Naive thymus-derived CD4-positive, alpha-beta T cell (primary cell): ENCODE measurements at regions not wholly inside any gene's neighbourhood (a gene's known extent, or its start where the extent isn't known, plus 50 kb on each side); places are given as distances from the start of the nearest gene placed in this dataset.

ENCODE experiments used
- ATAC-seq: fragments of 150-1000 bp; cut with Tn5 transposase; 2 replicates; pipeline ENCODE4 v1.10.0; 2021; ENCODE audit warnings: mild to moderate bottlenecking, moderate library complexity
- CTCF ChIA-PET: fragments of 350-600 bp; sonication (Branson Sonifier 250); formaldehyde crosslinking; loops from one replicate; lab custom pipeline; 2021; ENCODE audit warnings: antibody characterized with exemption; lab: Charles Lee
- POLR2A ChIA-PET: fragments of 350-600 bp; sonication (Branson Sonifier 250); formaldehyde crosslinking; loops from one replicate; lab custom pipeline; 2021; ENCODE audit warnings: antibody characterized with exemption, inconsistent platforms; lab: Charles Lee
- DNase-seq, 9 donors: peaks; one replicate each; pipeline versions ENCODE4 v3.0.0 to v3.0.0-alpha.2; 2020 to 2022; ENCODE audit warnings: mixed read lengths in 1 of 9
- H3K27ac ChIP-seq: one replicate; pipeline ENCODE4 v1.7.0; 2013; ENCODE audit warnings: mild to moderate bottlenecking, low read depth, low read length, moderate library complexity
- H3K27me3 ChIP-seq, 2 donors: one replicate each; pipeline ENCODE4 v1.7.0; 2013; ENCODE audit warnings: low read length in 2 of 2, mild to moderate bottlenecking in 2 of 2, moderate library complexity in 2 of 2; ENCODE audit not compliant: control insufficient read depth in 2 of 2, insufficient read depth in 2 of 2
- H3K36me3 ChIP-seq, 3 experiments: 1 replicate in 2 of 3; 2 replicates in 1 of 3; pipeline ENCODE4 v1.7.0; 2013; ENCODE audit warnings: low read length in 3 of 3, mild to moderate bottlenecking in 3 of 3, moderate library complexity in 1 of 3; ENCODE audit not compliant: insufficient read depth in 3 of 3, control insufficient read depth in 2 of 3
- H3K4me1 ChIP-seq, 2 donors: one replicate each; pipeline ENCODE4 v1.7.0; 2013; ENCODE audit warnings: low read length in 2 of 2, mild to moderate bottlenecking in 2 of 2, moderate library complexity in 1 of 2; ENCODE audit not compliant: control insufficient read depth in 2 of 2, insufficient read depth in 2 of 2
- H3K4me3 ChIP-seq: 2 replicates; pipeline ENCODE4 v1.7.0; 2013; ENCODE audit warnings: mild to moderate bottlenecking, low read length
- H3K9me3 ChIP-seq, 3 experiments: 1 replicate in 2 of 3; 2 replicates in 1 of 3; pipeline ENCODE4 v1.7.0; 2013; ENCODE audit warnings: low read length in 3 of 3; ENCODE audit not compliant: control insufficient read depth in 2 of 3
- H3K27ac Mint-ChIP-seq, 9 donors: one replicate each; pipeline ENCODE4 v1.8.0; 2020 to 2022; ENCODE audit warnings: mixed read lengths in 9 of 9, mild to moderate bottlenecking in 8 of 9, moderate library complexity in 5 of 9, inconsistent platforms in 2 of 9
- H3K27me3 Mint-ChIP-seq, 5 donors: one replicate each; pipeline ENCODE4 v1.8.0; 2021 to 2022; ENCODE audit warnings: mixed read lengths in 5 of 5, mild to moderate bottlenecking in 1 of 5
- H3K36me3 Mint-ChIP-seq, 5 donors: one replicate each; pipeline ENCODE4 v1.8.0; 2020 to 2022; ENCODE audit warnings: mixed read lengths in 5 of 5, mild to moderate bottlenecking in 3 of 5, inconsistent platforms in 1 of 5
- H3K4me1 Mint-ChIP-seq, 7 donors: one replicate each; pipeline ENCODE4 v1.8.0; 2020 to 2022; ENCODE audit warnings: mixed read lengths in 7 of 7, mild to moderate bottlenecking in 3 of 7, inconsistent platforms in 1 of 7
- H3K4me3 Mint-ChIP-seq, 10 donors: one replicate each; pipeline ENCODE4 v1.8.0; 2020 to 2022; ENCODE audit warnings: mild to moderate bottlenecking in 10 of 10, mixed read lengths in 10 of 10, moderate library complexity in 6 of 10, inconsistent platforms in 2 of 10
- H3K9me3 Mint-ChIP-seq, 11 donors: one replicate each; pipeline ENCODE4 v1.8.0; 2020 to 2022; ENCODE audit warnings: mixed read lengths in 11 of 11, mild to moderate bottlenecking in 4 of 11, inconsistent platforms in 1 of 11, moderate library complexity in 1 of 11
- intact Hi-C, 2 donors: fragments of 100-400 bp; cut with micrococcal nuclease; formaldehyde crosslinking; loops; one replicate each; pipeline ENCODE4 v1.15.1; 2023

- ChIA-PET CTCF (no interaction called here), POLR2A (no interaction called here)
- Histone ChIP-seq H3K4me1 (no peaks in the 10 kb centered on the region), H3K27ac (no peak overlapping the region), H3K27me3 (no peaks in the 10 kb centered on the region), H3K36me3 (no peaks in the 10 kb centered on the region), H3K9me3 (no peaks in the 10 kb centered on the region), H3K4me3 (no peak overlapping the region)
- DNase-seq (no peak), ATAC-seq (no peak)
- Mint-ChIP-seq H3K4me1 (no peaks in the 10 kb centered on the region), H3K27ac (no peak overlapping the region), H3K36me3 (no peaks in the 10 kb centered on the region), H3K9me3 (peaks cover 0 to 4% (median 0%) of the 10 kb centered on the region in 11 donors), H3K27me3 (peaks cover 0 to 7% (median 1%) of the 10 kb centered on the region in 5 donors), H3K4me3 (no peak overlapping the region)
- intact Hi-C loops = no loop called here
These were observed 83.5 kb upstream of the GRPR start for GRCh38 chrX:16039834-16040233.

DNA sequence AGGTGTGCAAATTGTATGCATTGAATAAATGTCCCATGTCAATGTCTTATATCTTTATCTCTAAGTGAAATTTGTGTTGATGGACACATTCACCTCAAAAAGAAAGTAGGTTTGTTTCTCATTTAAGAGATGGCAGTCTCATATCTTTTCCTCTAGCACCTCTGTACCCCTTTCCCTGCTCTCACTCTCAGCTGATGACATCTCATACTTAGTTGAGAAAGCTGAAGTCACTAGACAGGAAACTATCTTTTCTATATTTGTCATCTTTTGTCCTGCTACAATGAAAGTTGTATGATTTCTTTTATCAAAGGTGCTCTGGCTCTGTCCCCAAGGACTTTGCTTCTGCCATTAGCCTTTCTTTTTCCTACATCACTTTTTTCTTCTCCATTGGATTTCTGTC is 84.0 kb upstream of the GRPR start:
- H3K4me1 ChIP-seq = no peaks in the 10 kb centered on the region
- intact Hi-C loops = no loop called here
- H3K36me3 ChIP-seq = no peaks in the 10 kb centered on the region
- DNase-seq (no peak), ATAC-seq (no peak)
- H3K4me1 Mint-ChIP-seq = no peaks in the 10 kb centered on the region
- H3K9me3 ChIP-seq = no peaks in the 10 kb centered on the region
- no peak overlapping the region for H3K4me3 ChIP-seq
- peaks cover 0 to 4% (median 0%) of the 10 kb centered on the region in 11 donors for H3K9me3 Mint-ChIP-seq
- no peak overlapping the region for H3K4me3 Mint-ChIP-seq
- H3K27me3 ChIP-seq = no peaks in the 10 kb centered on the region
- no peak overlapping the region for H3K27ac ChIP-seq
- no peaks in the 10 kb centered on the region for H3K36me3 Mint-ChIP-seq
- CTCF ChIA-PET = no interaction called here
- peaks cover 0 to 7% (median 4%) of the 10 kb centered on the region in 5 donors for H3K27me3 Mint-ChIP-seq
- POLR2A ChIA-PET = no interaction called here
- no peak overlapping the region for H3K27ac Mint-ChIP-seq

- DNase-seq = no peak
- ChIA-PET CTCF (no interaction called here), POLR2A (no interaction called here)
- no peaks in the 10 kb centered on the region for H3K27me3 ChIP-seq
- Mint-ChIP-seq H3K36me3 (no peaks in the 10 kb centered on the region), H3K4me1 (peaks cover 0 to 4% (median 0%) of the 10 kb centered on the region in 7 donors), H3K4me3 (no peak overlapping the region), H3K27ac (no peak overlapping the region), H3K27me3 (peaks cover 0 to 10% (median 7%) of the 10 kb centered on the region in 5 donors), H3K9me3 (peaks cover 0 to 4% (median 0%) of the 10 kb centered on the region in 11 donors)
- no peak overlapping the region for H3K4me3 ChIP-seq
- intact Hi-C loops = no loop called here
- H3K27ac ChIP-seq = no peak overlapping the region
- H3K9me3 ChIP-seq = no peaks in the 10 kb centered on the region
- H3K36me3 ChIP-seq = no peaks in the 10 kb centered on the region
- ATAC-seq = no peak
- H3K4me1 ChIP-seq = no peaks in the 10 kb centered on the region
These were observed 90.0 kb upstream of the GRPR start for GRCh38 chrX:16033331-16033730.

GRCh38 chrX:16028576-16028975 is 94.8 kb upstream of the GRPR start:
- H3K9me3 ChIP-seq = no peaks in the 10 kb centered on the region
- ChIA-PET CTCF (no interaction called here), POLR2A (no interaction called here)
- H3K27me3 Mint-ChIP-seq = peaks cover 0 to 10% (median 0%) of the 10 kb centered on the region in 5 donors
- ATAC-seq (no peak), DNase-seq (no peak)
- H3K4me3 ChIP-seq = no peak overlapping the region
- no peaks in the 10 kb centered on the region for H3K9me3 Mint-ChIP-seq
- no peak overlapping the region for H3K27ac Mint-ChIP-seq
- H3K36me3 ChIP-seq = no peaks in the 10 kb centered on the region
- no peak overlapping the region for H3K27ac ChIP-seq
- H3K36me3 Mint-ChIP-seq = no peaks in the 10 kb centered on the region
- no peak overlapping the region for H3K4me3 Mint-ChIP-seq
- no peaks in the 10 kb centered on the region for H3K27me3 ChIP-seq
- intact Hi-C loops = no loop called here
- no peaks in the 10 kb centered on the region for H3K4me1 ChIP-seq
- H3K4me1 Mint-ChIP-seq = peaks cover 0 to 4% (median 0%) of the 10 kb centered on the region in 7 donors

GRCh38 chrX:16023790-16024734 is 99.3 kb upstream of the GRPR start:
- no peak overlapping the region for H3K4me3 ChIP-seq
- Mint-ChIP-seq H3K4me3 (no peak overlapping the region), H3K4me1 (no peaks in the 10 kb centered on the region), H3K9me3 (no peaks in the 10 kb centered on the region), H3K27me3 (peaks cover 0 to 19% (median 10%) of the 10 kb centered on the region in 5 donors), H3K36me3 (no peaks in the 10 kb centered on the region), H3K27ac (no peak overlapping the region)
- ChIA-PET POLR2A (no interaction called here), CTCF (no interaction called here)
- no peaks in the 10 kb centered on the region for H3K27me3 ChIP-seq
- DNase-seq (no peak), ATAC-seq (no peak)
- H3K9me3 ChIP-seq = no peaks in the 10 kb centered on the region
- H3K36me3 ChIP-seq = no peaks in the 10 kb centered on the region
- intact Hi-C loops = no loop called here
- H3K27ac ChIP-seq = no peak overlapping the region
- H3K4me1 ChIP-seq = no peaks in the 10 kb centered on the region

DNA sequence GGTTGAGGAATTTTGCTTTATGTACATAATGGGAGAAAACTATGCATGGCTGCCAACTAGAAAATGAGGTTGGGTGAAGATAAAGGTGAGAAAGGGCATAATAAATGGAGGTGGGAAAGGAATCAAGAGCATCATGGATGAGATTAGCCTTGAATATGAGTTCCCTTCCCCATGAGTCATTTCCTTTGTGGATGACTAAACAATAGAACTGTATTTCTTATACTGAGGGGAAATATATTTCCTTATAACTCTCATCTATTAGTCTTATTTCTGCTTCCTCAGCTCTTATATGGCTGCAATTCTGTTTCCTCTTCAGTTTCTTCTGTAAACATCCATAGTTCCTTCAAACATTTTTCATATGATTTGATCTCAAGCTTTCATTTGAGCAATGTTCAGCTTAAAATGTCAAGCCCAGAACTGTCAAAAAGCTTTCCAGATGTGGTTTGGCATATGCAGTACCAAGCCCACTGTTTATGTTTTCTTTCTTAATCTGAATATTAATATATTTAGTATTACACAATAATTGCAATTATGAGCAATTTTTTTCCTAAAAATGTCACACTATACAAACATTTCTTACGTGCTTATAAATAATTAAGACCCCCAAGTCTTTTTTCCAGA is 100.7 kb upstream of the GRPR start:
- ATAC-seq (no peak), DNase-seq (no peak)
- Histone ChIP-seq H3K27ac (no peak overlapping the region), H3K9me3 (no peaks in the 10 kb centered on the region), H3K4me3 (no peak overlapping the region), H3K4me1 (no peaks in the 10 kb centered on the region), H3K36me3 (no peaks in the 10 kb centered on the region), H3K27me3 (no peaks in the 10 kb centered on the region)
- Mint-ChIP-seq H3K4me3 (no peak overlapping the region), H3K27me3 (peaks cover 0 to 19% (median 10%) of the 10 kb centered on the region in 5 donors), H3K27ac (no peak overlapping the region), H3K9me3 (no peaks in the 10 kb centered on the region), H3K4me1 (no peaks in the 10 kb centered on the region), H3K36me3 (no peaks in the 10 kb centered on the region)
- ChIA-PET CTCF (no interaction called here), POLR2A (interaction anchor here (0.7 kb wide), 1 partner anchor 76 kb away, joined by 3 read pairs; no protein-coding TSS in a partner anchor)
- intact Hi-C loops = no loop called here
